Activated T-helper 2 cell treated with anti-CD3 and anti-CD28 coated beads, Interferon-gamma antibody, Interleukin-2, Interleukin-4, amounts not matched to agents 10 μg/mL and 5 μg/mL and 100 μg/mL, durations not matched to agents 14 hours and 24 hours and 36 hours (primary cell): ENCODE measurements at regions not wholly inside any gene's neighbourhood (a gene's known extent, or its start where the extent isn't known, plus 50 kb on each side); places are given as distances from the start of the nearest gene placed in this dataset.

Experiments
- DNase-seq: peaks from one replicate; pipeline ENCODE4 v3.0.0; 2021; ENCODE audit warnings: low spot score
- H3K27ac Mint-ChIP-seq: one replicate; pipeline ENCODE4 v1.8.0; 2021; ENCODE audit warnings: mixed read lengths
- H3K27me3 Mint-ChIP-seq: one replicate; pipeline ENCODE4 v1.8.0; 2021; ENCODE audit warnings: low read depth, mixed read lengths
- H3K36me3 Mint-ChIP-seq: one replicate; pipeline ENCODE4 v1.8.0; 2021; ENCODE audit warnings: low read depth, mixed read lengths
- H3K4me1 Mint-ChIP-seq: one replicate; pipeline ENCODE4 v1.8.0; 2021; ENCODE audit warnings: low read depth, mixed read lengths
- H3K4me3 Mint-ChIP-seq: one replicate; pipeline ENCODE4 v1.8.0; 2021; ENCODE audit warnings: low read depth, mild to moderate bottlenecking, moderate library complexity, mixed read lengths
- H3K9me3 Mint-ChIP-seq: one replicate; pipeline ENCODE4 v1.8.0; 2021; ENCODE audit warnings: mixed read lengths
- intact Hi-C: fragments of 100-400 bp; cut with micrococcal nuclease; formaldehyde crosslinking; loops from one replicate; pipeline ENCODE4 v1.15.1; 2023

GRCh38 chr5:124274949-124275348 lies 471.5 kb downstream of the ZNF608 start:
- Mint-ChIP-seq H3K4me3 (no peak overlapping the region), H3K27me3 (no peaks in the 10 kb centered on the region), H3K36me3 (no peaks in the 10 kb centered on the region), H3K4me1 (no peaks in the 10 kb centered on the region), H3K27ac (no peak overlapping the region), H3K9me3 (no peaks in the 10 kb centered on the region)
- intact Hi-C loops, result no loop called here
- no peak for DNase-seq

GRCh38 chr5:124264499-124264898 lies 481.9 kb downstream of the ZNF608 start:
- no peak overlapping the region for H3K27ac Mint-ChIP-seq
- no peaks in the 10 kb centered on the region for H3K36me3 Mint-ChIP-seq
- H3K9me3 Mint-ChIP-seq, result no peaks in the 10 kb centered on the region
- no peaks in the 10 kb centered on the region for H3K27me3 Mint-ChIP-seq
- intact Hi-C loops, result no loop called here
- no peak for DNase-seq
- H3K4me1 Mint-ChIP-seq, result no peaks in the 10 kb centered on the region
- H3K4me3 Mint-ChIP-seq, result no peak overlapping the region

GRCh38 chr5:124263680-124264491 lies 482.6 kb downstream of the ZNF608 start:
- intact Hi-C loops, result no loop called here
- H3K4me1 Mint-ChIP-seq, result no peaks in the 10 kb centered on the region
- DNase-seq, result no peak
- H3K36me3 Mint-ChIP-seq, result no peaks in the 10 kb centered on the region
- no peak overlapping the region for H3K4me3 Mint-ChIP-seq
- no peak overlapping the region for H3K27ac Mint-ChIP-seq
- peaks cover 3% of the 10 kb centered on the region for H3K9me3 Mint-ChIP-seq
- H3K27me3 Mint-ChIP-seq, result no peaks in the 10 kb centered on the region

- Mint-ChIP-seq H3K36me3 (no peaks in the 10 kb centered on the region), H3K9me3 (peaks cover 11% of the 10 kb centered on the region), H3K4me1 (no peaks in the 10 kb centered on the region), H3K4me3 (no peak overlapping the region), H3K27me3 (no peaks in the 10 kb centered on the region), H3K27ac (no peak overlapping the region)
- no peak for DNase-seq
- intact Hi-C loops, result no loop called here
Observed at GRCh38 chr5:124262991-124263571, 483.4 kb downstream of the ZNF608 start.

- Mint-ChIP-seq H3K4me1 (no peaks in the 10 kb centered on the region), H3K9me3 (peaks cover 12% of the 10 kb centered on the region), H3K4me3 (no peak overlapping the region), H3K36me3 (no peaks in the 10 kb centered on the region), H3K27ac (no peak overlapping the region), H3K27me3 (no peaks in the 10 kb centered on the region)
- no peak for DNase-seq
- intact Hi-C loops, result no loop called here
Observed at GRCh38 chr5:124262470-124262869, 484.0 kb downstream of the ZNF608 start.

- no peaks in the 10 kb centered on the region for H3K27me3 Mint-ChIP-seq
- H3K36me3 Mint-ChIP-seq, result no peaks in the 10 kb centered on the region
- H3K4me3 Mint-ChIP-seq, result no peak overlapping the region
- H3K27ac Mint-ChIP-seq, result no peak overlapping the region
- H3K9me3 Mint-ChIP-seq, result peaks cover 12% of the 10 kb centered on the region
- intact Hi-C loops, result no loop called here
- H3K4me1 Mint-ChIP-seq, result no peaks in the 10 kb centered on the region
- no peak for DNase-seq
Observed at GRCh38 chr5:124261848-124262247, 484.6 kb downstream of the ZNF608 start.

- DNase-seq, result no peak
- H3K36me3 Mint-ChIP-seq, result no peaks in the 10 kb centered on the region
- peaks cover 15% of the 10 kb centered on the region for H3K9me3 Mint-ChIP-seq
- intact Hi-C loops, result no loop called here
- no peak overlapping the region for H3K4me3 Mint-ChIP-seq
- H3K27ac Mint-ChIP-seq, result no peak overlapping the region
- H3K27me3 Mint-ChIP-seq, result no peaks in the 10 kb centered on the region
- H3K4me1 Mint-ChIP-seq, result no peaks in the 10 kb centered on the region
Observed at GRCh38 chr5:124260921-124261515, 485.4 kb downstream of the ZNF608 start.

- Mint-ChIP-seq H3K4me3 (no peak overlapping the region), H3K27ac (no peak overlapping the region), H3K9me3 (peaks cover 15% of the 10 kb centered on the region), H3K36me3 (no peaks in the 10 kb centered on the region), H3K27me3 (no peaks in the 10 kb centered on the region), H3K4me1 (no peaks in the 10 kb centered on the region)
- intact Hi-C loops, result no loop called here
- DNase-seq, result no peak
Observed at GRCh38 chr5:124259017-124259416, 487.4 kb downstream of the ZNF608 start.

- H3K27ac Mint-ChIP-seq, result no peak overlapping the region
- intact Hi-C loops, result no loop called here
- no peak for DNase-seq
Observed at GRCh38 chr5:124257048-124257447, 489.4 kb downstream of the ZNF608 start.

GRCh38 chr5:124253203-124253810 lies 493.1 kb downstream of the ZNF608 start:
- intact Hi-C loops, result no loop called here
- Mint-ChIP-seq H3K4me3 (no peak overlapping the region), H3K27ac (no peak overlapping the region), H3K36me3 (no peaks in the 10 kb centered on the region), H3K9me3 (peaks cover 6% of the 10 kb centered on the region), H3K4me1 (no peaks in the 10 kb centered on the region), H3K27me3 (no peaks in the 10 kb centered on the region)
- DNase-seq, result no peak

More at GRCh38 chr5:124257048-124257447, 489.4 kb downstream of the ZNF608 start:
- Mint-ChIP-seq H3K27me3 (no peaks in the 10 kb centered on the region), H3K36me3 (no peaks in the 10 kb centered on the region), H3K4me3 (no peak overlapping the region), H3K4me1 (no peaks in the 10 kb centered on the region), H3K9me3 (peaks cover 15% of the 10 kb centered on the region)

- Mint-ChIP-seq H3K9me3 (peaks cover 3% of the 10 kb centered on the region), H3K36me3 (no peaks in the 10 kb centered on the region), H3K4me1 (no peaks in the 10 kb centered on the region), H3K4me3 (no peak overlapping the region), H3K27ac (no peak overlapping the region), H3K27me3 (no peaks in the 10 kb centered on the region)
- DNase-seq, result no peak
- intact Hi-C loops, result no loop called here
Observed at GRCh38 chr5:124252747-124253146, 493.7 kb downstream of the ZNF608 start.

- DNase-seq, result no peak
- no peaks in the 10 kb centered on the region for H3K36me3 Mint-ChIP-seq
- H3K4me1 Mint-ChIP-seq, result no peaks in the 10 kb centered on the region
- H3K27me3 Mint-ChIP-seq, result no peaks in the 10 kb centered on the region
- peaks cover 3% of the 10 kb centered on the region for H3K9me3 Mint-ChIP-seq
- intact Hi-C loops, result no loop called here
- no peak overlapping the region for H3K27ac Mint-ChIP-seq
- H3K4me3 Mint-ChIP-seq, result no peak overlapping the region
Observed at GRCh38 chr5:124252191-124252638, 494.2 kb downstream of the ZNF608 start.

GRCh38 chr5:124245276-124245675 lies 501.2 kb downstream of the ZNF608 start:
- no peak overlapping the region for H3K4me3 Mint-ChIP-seq
- no peaks in the 10 kb centered on the region for H3K4me1 Mint-ChIP-seq
- H3K36me3 Mint-ChIP-seq, result no peaks in the 10 kb centered on the region
- DNase-seq, result no peak
- no peaks in the 10 kb centered on the region for H3K27me3 Mint-ChIP-seq
- peaks cover 16% of the 10 kb centered on the region for H3K9me3 Mint-ChIP-seq
- intact Hi-C loops, result no loop called here
- H3K27ac Mint-ChIP-seq, result no peak overlapping the region
